Mesodermal cell (in vitro differentiated cells): ENCODE measurements at regions not wholly inside any gene's neighbourhood (a gene's known extent, or its start where the extent isn't known, plus 50 kb on each side); places are given as distances from the start of the nearest gene placed in this dataset.

Experiments
- H3K27ac ChIP-seq: 2 replicates; pipeline ENCODE4 v1.7.0; 2013; ENCODE audit warnings: mild to moderate bottlenecking, low read depth, low read length, moderate library complexity; ENCODE audit not compliant: severe bottlenecking
- H3K36me3 ChIP-seq: 2 replicates; pipeline ENCODE4 v1.7.1; 2013; ENCODE audit warnings: mild to moderate bottlenecking, low read length, moderate library complexity; ENCODE audit not compliant: control insufficient read depth, insufficient read depth
- H3K4me1 ChIP-seq: one replicate; pipeline ENCODE4 v1.7.1; 2013; ENCODE audit warnings: mild to moderate bottlenecking, low read length; ENCODE audit not compliant: insufficient read depth, control insufficient read depth, poor library complexity, severe bottlenecking
- H3K4me3 ChIP-seq: 2 replicates; pipeline ENCODE4 v1.7.0; 2013; ENCODE audit warnings: low read length, control low read depth, mild to moderate bottlenecking; ENCODE audit not compliant: insufficient read depth, poor library complexity, severe bottlenecking; ENCODE audit errors: extremely low read depth
- H3K9me3 ChIP-seq: 2 replicates; pipeline ENCODE4 v1.7.1; 2013; ENCODE audit warnings: mild to moderate bottlenecking, low read length, moderate library complexity; ENCODE audit not compliant: control insufficient read depth
- WGBS, 2 experiments: methylation state at CpG; one replicate each; pipeline ENCODE4 v1.1.5; 2013; ENCODE audit warnings: missing lambda C conversion rate in 2 of 2; ENCODE audit not compliant: insufficient coverage in 2 of 2; 5-methylcytosine and 5-hydroxymethylcytosine counted together

GRCh38 chr14:104390221-104390931, 189.2 kb upstream of the C14orf180 start:
- 91% methylated on average over 20 to 23 of the region's 27 CpGs for WGBS, 2 experiments
- no peaks in the 10 kb centered on the region for H3K9me3 ChIP-seq
- no peaks in the 10 kb centered on the region for H3K36me3 ChIP-seq
- H3K4me3 ChIP-seq = no peak overlapping the region
- H3K27ac ChIP-seq = no peak overlapping the region
- H3K4me1 ChIP-seq = no peaks in the 10 kb centered on the region

- H3K4me3 ChIP-seq = no peak overlapping the region
- H3K36me3 ChIP-seq = no peaks in the 10 kb centered on the region
- H3K4me1 ChIP-seq = no peaks in the 10 kb centered on the region
- no peaks in the 10 kb centered on the region for H3K9me3 ChIP-seq
- WGBS, 2 experiments = 90 to 92% methylated on average over 25 to 32 of the region's 33 CpGs
- H3K27ac ChIP-seq = no peak overlapping the region
Observed at GRCh38 chr14:104390941-104391901, 188.3 kb upstream of the C14orf180 start.

- H3K9me3 ChIP-seq = no peaks in the 10 kb centered on the region
- H3K4me1 ChIP-seq = no peaks in the 10 kb centered on the region
- H3K36me3 ChIP-seq = no peaks in the 10 kb centered on the region
- no peak overlapping the region for H3K27ac ChIP-seq
- WGBS, 2 experiments = 84 to 100% methylated on average over 5 to 6 of the region's 6 CpGs
- H3K4me3 ChIP-seq = no peak overlapping the region
Observed at GRCh38 chr14:104392001-104392395, 187.6 kb upstream of the C14orf180 start.

- 92 to 97% methylated on average over 26 of the region's 28 CpGs for WGBS, 2 experiments
- Histone ChIP-seq H3K9me3 (peaks cover 5% of the 10 kb centered on the region), H3K27ac (no peak overlapping the region), H3K4me1 (no peaks in the 10 kb centered on the region), H3K36me3 (no peaks in the 10 kb centered on the region), H3K4me3 (no peak overlapping the region)
Observed at GRCh38 chr14:104392396-104393198, 187.0 kb upstream of the C14orf180 start.

GRCh38 chr14:104393199-104393897, 186.2 kb upstream of the C14orf180 start:
- peaks cover 11% of the 10 kb centered on the region for H3K9me3 ChIP-seq
- no peaks in the 10 kb centered on the region for H3K36me3 ChIP-seq
- WGBS, 2 experiments = 89 to 93% methylated on average over 16 of the region's 18 CpGs
- no peak overlapping the region for H3K4me3 ChIP-seq
- no peak overlapping the region for H3K27ac ChIP-seq
- H3K4me1 ChIP-seq = no peaks in the 10 kb centered on the region

- no peak overlapping the region for H3K27ac ChIP-seq
- WGBS, 2 experiments = 86 to 95% methylated on average over 9 to 10 of the region's 10 CpGs
- H3K9me3 ChIP-seq = peaks cover 11% of the 10 kb centered on the region
- no peak overlapping the region for H3K4me3 ChIP-seq
- no peaks in the 10 kb centered on the region for H3K36me3 ChIP-seq
- H3K4me1 ChIP-seq = no peaks in the 10 kb centered on the region
Observed at GRCh38 chr14:104393898-104394381, 185.6 kb upstream of the C14orf180 start.

GRCh38 chr14:104394409-104394851, 185.1 kb upstream of the C14orf180 start:
- H3K36me3 ChIP-seq = no peaks in the 10 kb centered on the region
- no peak overlapping the region for H3K27ac ChIP-seq
- no peaks in the 10 kb centered on the region for H3K4me1 ChIP-seq
- 82 to 84% methylated on average over 9 to 11 of the region's 13 CpGs for WGBS, 2 experiments
- no peak overlapping the region for H3K4me3 ChIP-seq
- H3K9me3 ChIP-seq = peaks cover 11% of the 10 kb centered on the region

GRCh38 chr14:104395276-104395675, 184.3 kb upstream of the C14orf180 start:
- peaks cover 11% of the 10 kb centered on the region for H3K9me3 ChIP-seq
- WGBS, 2 experiments = 90 to 94% methylated on average over 5 of the region's 6 CpGs
- H3K36me3 ChIP-seq = no peaks in the 10 kb centered on the region
- no peak overlapping the region for H3K27ac ChIP-seq
- no peaks in the 10 kb centered on the region for H3K4me1 ChIP-seq
- H3K4me3 ChIP-seq = no peak overlapping the region

- no peak overlapping the region for H3K4me3 ChIP-seq
- H3K9me3 ChIP-seq = peaks cover 11% of the 10 kb centered on the region
- 90 to 91% methylated on average over 29 to 30 of the region's 30 CpGs for WGBS, 2 experiments
- no peaks in the 10 kb centered on the region for H3K36me3 ChIP-seq
- no peaks in the 10 kb centered on the region for H3K4me1 ChIP-seq
- no peak overlapping the region for H3K27ac ChIP-seq
Observed at GRCh38 chr14:104395941-104396681, 183.5 kb upstream of the C14orf180 start.
